PC-3 (cell line): ENCODE measurements at regions not wholly inside any gene's neighbourhood (a gene's known extent, or its start where the extent isn't known, plus 50 kb on each side); places are given as distances from the start of the nearest gene placed in this dataset.

ENCODE experiments used
- ATAC-seq: fragments of 200-7000 bp; cut with Tn5 transposase; 2 replicates; pipeline ENCODE4 v1.9.1; 2020; ENCODE audit warnings: mild to moderate bottlenecking, moderate library complexity
- BruUV-seq: library from RNA; stranded (reverse); fragments of 400-500 nt; replicated peaks from 2 replicates; lab custom pipeline; 2021; lab: Mats Ljungman, UMichigan
- CTCF ChIA-PET: fragments of 300-600 bp; sonication (Branson Sonifier 250); formaldehyde crosslinking; loops from one replicate; lab custom pipeline; 2022; ENCODE audit warnings: antibody characterized with exemption; lab: Charles Lee
- POLR2A ChIA-PET: fragments of 300-600 bp; sonication (Branson Sonifier 250); formaldehyde crosslinking; loops from one replicate; lab custom pipeline; 2022; ENCODE audit warnings: antibody characterized with exemption; ENCODE audit not compliant: unreplicated experiment; lab: Charles Lee
- DNase-seq: peaks from one replicate; pipeline ENCODE4 v3.0.0-alpha.2; 2015
- H2AFZ ChIP-seq: fragments of 300-600 bp; sonication (generic); 2 replicates; pipeline ENCODE4 v1.6.0; 2016; ENCODE audit warnings: antibody characterized with exemption, low read length
- H3F3A ChIP-seq: fragments of 300-600 bp; sonication (generic); one replicate; pipeline ENCODE4 v1.6.0; 2017; ENCODE audit warnings: antibody characterized with exemption, low read length, control low read depth, mild to moderate bottlenecking; ENCODE audit not compliant: unreplicated experiment
- H3K27ac ChIP-seq: fragments of 300-600 bp; sonication (generic); 2 replicates; pipeline ENCODE4 v1.5.1; 2016; ENCODE audit warnings: mild to moderate bottlenecking, low read length
- H3K27me3 ChIP-seq: fragments of 300-600 bp; sonication (generic); 2 replicates; pipeline ENCODE4 v1.6.1; 2016; ENCODE audit warnings: low read length, mixed read lengths
- H3K36me3 ChIP-seq: fragments of 300-600 bp; sonication (generic); 2 replicates; pipeline ENCODE4 v1.6.1; 2016; ENCODE audit warnings: low read depth, mixed run types, low read length, mixed read lengths
- H3K4me1 ChIP-seq: fragments of 300-600 bp; sonication (generic); 2 replicates; pipeline ENCODE4 v1.5.1; 2016; ENCODE audit warnings: low read length; ENCODE audit not compliant: insufficient read depth
- H3K4me2 ChIP-seq: fragments of 300-600 bp; sonication (generic); 2 replicates; pipeline ENCODE4 v1.6.0; 2016; ENCODE audit warnings: low read length
- H3K4me3 ChIP-seq: fragments of 300-600 bp; sonication (generic); 2 replicates; pipeline ENCODE4 v1.5.1; 2016; ENCODE audit warnings: mild to moderate bottlenecking, low read length, mixed read lengths
- H3K79me2 ChIP-seq: fragments of 300-600 bp; sonication (generic); 2 replicates; pipeline ENCODE4 v1.6.1; 2017; ENCODE audit warnings: low read length, mixed read lengths
- H3K9ac ChIP-seq: fragments of 300-600 bp; sonication (generic); 2 replicates; pipeline ENCODE4 v1.6.0; 2016; ENCODE audit warnings: mild to moderate bottlenecking, low read length
- H3K9me2 ChIP-seq: fragments of 300-600 bp; sonication (generic); replicated peaks from 2 replicates; pipeline ENCODE4 v1.6.1; 2016; ENCODE audit warnings: mixed run types, low read length, mixed read lengths
- H3K9me3 ChIP-seq: fragments of 300-600 bp; sonication (generic); 2 replicates; pipeline ENCODE4 v1.6.1; 2016; ENCODE audit warnings: low read length, mixed read lengths
- H4K20me1 ChIP-seq: fragments of 300-600 bp; sonication (generic); 2 replicates; pipeline ENCODE4 v1.6.1; 2016; ENCODE audit warnings: low read length, mixed read lengths
- EZH2 ChIP-seq: fragments of 300-600 bp; sonication (generic); IDR thresholded peaks from one replicate; pipeline ENCODE4 v1.6.1; 2017; ENCODE audit warnings: antibody characterized with exemption, mild to moderate bottlenecking, low read length; ENCODE audit not compliant: unreplicated experiment
- EZH2phosphoT487 ChIP-seq: fragments of 300-600 bp; sonication (generic); IDR thresholded peaks from 2 replicates; pipeline ENCODE4 v1.6.1; 2018; ENCODE audit warnings: mild to moderate bottlenecking, antibody characterized with exemption, low read length, borderline replicate concordance
- intact Hi-C: fragments of 100-400 bp; cut with micrococcal nuclease; formaldehyde crosslinking; loops from 2 replicates; pipeline ENCODE4 v1.9.0; 2023
- TF ChIP-seq, protein P1 (sequence below): fragments of 300-600 bp; sonication (generic); conservative IDR thresholded peaks from 2 replicates; pipeline ENCODE4 v1.5.1; 2017; ENCODE audit warnings: antibody characterized with exemption, low read depth, mild to moderate bottlenecking, low read length

DNA sequence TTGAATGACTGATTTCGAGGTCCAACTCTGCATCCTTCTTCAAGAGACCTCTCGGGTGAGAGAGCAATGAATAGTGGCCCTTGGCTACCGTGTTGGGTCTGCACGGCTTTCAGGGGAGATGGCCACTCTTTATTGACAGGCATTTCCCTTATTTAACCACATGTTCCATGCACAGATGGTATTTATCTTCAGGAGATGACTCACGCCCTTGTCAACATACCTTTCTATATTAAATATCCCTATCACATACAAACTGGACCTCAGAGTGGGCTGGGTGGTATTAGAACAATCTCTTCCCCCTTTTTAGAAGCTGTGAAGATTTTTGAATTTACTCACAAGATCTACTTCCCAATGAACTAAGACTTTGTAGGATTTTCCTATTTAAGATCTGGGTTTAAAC lies 109.6 kb upstream of the CDC42EP3 start:
- peak; percentile 69 for ATAC-seq
- intact Hi-C loops, result loop anchor here (2.0 to 5.0 kb wide), 2 partner anchors 22 to 109 kb away; partner anchors contain the start of gene CDC42EP3
- no peaks in the 10 kb centered on the region for H3K9me3 ChIP-seq
- H3K9me2 ChIP-seq, result no peaks in the 10 kb centered on the region
- no peaks in the 10 kb centered on the region for H3K79me2 ChIP-seq
- H3K36me3 ChIP-seq, result no peaks in the 10 kb centered on the region
- peak overlapping the region; percentile 56 for H3K27ac ChIP-seq
- TF ChIP-seq EZH2phosphoT487 (no peak), EZH2 (no peak)
- TF ChIP-seq, protein P1, sequence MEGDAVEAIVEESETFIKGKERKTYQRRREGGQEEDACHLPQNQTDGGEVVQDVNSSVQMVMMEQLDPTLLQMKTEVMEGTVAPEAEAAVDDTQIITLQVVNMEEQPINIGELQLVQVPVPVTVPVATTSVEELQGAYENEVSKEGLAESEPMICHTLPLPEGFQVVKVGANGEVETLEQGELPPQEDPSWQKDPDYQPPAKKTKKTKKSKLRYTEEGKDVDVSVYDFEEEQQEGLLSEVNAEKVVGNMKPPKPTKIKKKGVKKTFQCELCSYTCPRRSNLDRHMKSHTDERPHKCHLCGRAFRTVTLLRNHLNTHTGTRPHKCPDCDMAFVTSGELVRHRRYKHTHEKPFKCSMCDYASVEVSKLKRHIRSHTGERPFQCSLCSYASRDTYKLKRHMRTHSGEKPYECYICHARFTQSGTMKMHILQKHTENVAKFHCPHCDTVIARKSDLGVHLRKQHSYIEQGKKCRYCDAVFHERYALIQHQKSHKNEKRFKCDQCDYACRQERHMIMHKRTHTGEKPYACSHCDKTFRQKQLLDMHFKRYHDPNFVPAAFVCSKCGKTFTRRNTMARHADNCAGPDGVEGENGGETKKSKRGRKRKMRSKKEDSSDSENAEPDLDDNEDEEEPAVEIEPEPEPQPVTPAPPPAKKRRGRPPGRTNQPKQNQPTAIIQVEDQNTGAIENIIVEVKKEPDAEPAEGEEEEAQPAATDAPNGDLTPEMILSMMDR, result no peak
- peak overlapping the region; percentile 19; the same call in 1 of the 2 replicates for H3K9ac ChIP-seq
- ChIA-PET CTCF (interaction anchor here (1.4 kb wide), 1 partner anchor 96 kb away, joined by 3 read pairs; no protein-coding TSS in a partner anchor), POLR2A (interaction anchor here (0.5 to 0.6 kb wide), 3 partner anchors 24 to 970 kb away, joined by 3 to 4 read pairs (median 3); partner anchors contain the start of gene SRSF7)
- H3F3A ChIP-seq, result no peaks in the 10 kb centered on the region
- BruUV-seq, result no TSS peak
- no peaks in the 10 kb centered on the region for H3K27me3 ChIP-seq
- H3K4me1 ChIP-seq, result peaks cover 58% of the 10 kb centered on the region
- H4K20me1 ChIP-seq, result no peaks in the 10 kb centered on the region
- H2AFZ ChIP-seq, result 0 out of 2 replicates have a peak overlapping the region, but pooled peaks have one; percentile 15
- H3K4me3 ChIP-seq, result no peak overlapping the region; the same call in 1 of the 2 replicates
- H3K4me2 ChIP-seq, result peak overlapping the region; percentile 72
- peak; percentile 86 for DNase-seq

GRCh38 chr2:37782155-37782673 lies 110.8 kb upstream of the CDC42EP3 start:
- POLR2A ChIA-PET, result no interaction called here
- Histone ChIP-seq H3K9ac (no peak overlapping the region), H3K9me2 (no peaks in the 10 kb centered on the region), H3K9me3 (no peaks in the 10 kb centered on the region), H2AFZ (peak overlapping the region; percentile 39), H3K4me1 (peaks cover 53% of the 10 kb centered on the region), H3K4me2 (peak overlapping the region; percentile 72), H3K27ac (peak overlapping the region; percentile 26), H3K36me3 (no peaks in the 10 kb centered on the region), H3K4me3 (no peak overlapping the region), H3K27me3 (no peaks in the 10 kb centered on the region), H3K79me2 (no peaks in the 10 kb centered on the region), H4K20me1 (no peaks in the 10 kb centered on the region), H3F3A (no peaks in the 10 kb centered on the region)
- intact Hi-C loops, result loop anchor here (5.0 kb wide), 1 partner anchor 110 kb away; the partner anchor contains the start of gene CDC42EP3
- no TSS peak for BruUV-seq
- TF ChIP-seq EZH2phosphoT487 (no peak), EZH2 (no peak)
- TF ChIP-seq, protein P1, result no peak
- DNase-seq (no peak), ATAC-seq (no peak)
- CTCF ChIA-PET, result interaction anchor here (0.7 kb wide), 1 partner anchor 129 kb away, joined by 4 read pairs; no protein-coding TSS in a partner anchor

- Histone ChIP-seq H3K79me2 (no peaks in the 10 kb centered on the region), H3K27ac (peak overlapping the region; percentile 26), H3K4me3 (no peak overlapping the region), H3K4me2 (peak overlapping the region; percentile 72), H4K20me1 (no peaks in the 10 kb centered on the region), H3K4me1 (peaks cover 51% of the 10 kb centered on the region), H3K36me3 (no peaks in the 10 kb centered on the region), H3K27me3 (no peaks in the 10 kb centered on the region), H2AFZ (peak overlapping the region; percentile 39), H3F3A (no peaks in the 10 kb centered on the region), H3K9me3 (0 out of 2 replicates have a peak, but pooled peaks cover under 1% of the 10 kb centered on the region), H3K9me2 (no peaks in the 10 kb centered on the region), H3K9ac (no peak overlapping the region)
- no peak for TF ChIP-seq EZH2
- TF ChIP-seq EZH2phosphoT487, result no peak
- TF ChIP-seq, protein P1, result no peak
- CTCF ChIA-PET, result no interaction called here
- no TSS peak for BruUV-seq
- ATAC-seq, result peak; percentile 51
- peak; percentile 62 for DNase-seq
- intact Hi-C loops, result loop anchor here (5.0 kb wide), 1 partner anchor 111 kb away; the partner anchor contains the start of gene CDC42EP3
- POLR2A ChIA-PET, result no interaction called here
These were observed 111.4 kb upstream of the CDC42EP3 start for GRCh38 chr2:37782721-37783371.
